Neural progenitor cell (in vitro differentiated cells): ENCODE measurements at regions not wholly inside any gene's neighbourhood (a gene's known extent, or its start where the extent isn't known, plus 50 kb on each side); places are given as distances from the start of the nearest gene placed in this dataset.

ENCODE experiments used
- DNase-seq: peaks from one replicate; pipeline ENCODE4 v3.0.0-alpha.2; 2016; ENCODE audit warnings: low spot score
- H2AFZ ChIP-seq: fragments of 200-600 bp; sonication (generic); replicated peaks from 2 replicates; pipeline ENCODE4 v1.6.1; 2016; ENCODE audit warnings: antibody characterized with exemption
- H3F3A ChIP-seq: fragments of 200-600 bp; sonication (generic); 2 replicates; pipeline ENCODE4 v1.6.1; 2016; ENCODE audit warnings: antibody characterized with exemption, low read depth
- H3K27ac ChIP-seq: fragments of 200-600 bp; sonication (generic); 2 replicates; pipeline ENCODE4 v1.5.1; 2016; ENCODE audit warnings: mild to moderate bottlenecking
- H3K27me3 ChIP-seq: fragments of 200-600 bp; sonication (generic); 2 replicates; pipeline ENCODE4 v1.6.1; 2016; ENCODE audit warnings: mild to moderate bottlenecking, moderate library complexity
- H3K36me3 ChIP-seq: fragments of 200-600 bp; sonication (generic); 2 replicates; pipeline ENCODE4 v1.5.1; 2016
- H3K4me1 ChIP-seq: fragments of 200-600 bp; sonication (generic); 2 replicates; pipeline ENCODE4 v1.6.1; 2016; ENCODE audit warnings: mixed run types
- H3K4me2 ChIP-seq: fragments of 200-600 bp; sonication (generic); 2 replicates; pipeline ENCODE4 v1.6.1; 2016
- H3K4me3 ChIP-seq: fragments of 200-600 bp; sonication (generic); 2 replicates; pipeline ENCODE4 v1.5.1; 2016
- H3K79me2 ChIP-seq: fragments of 200-600 bp; sonication (generic); 2 replicates; pipeline ENCODE4 v1.6.1; 2016; ENCODE audit warnings: low read depth
- H3K9ac ChIP-seq: fragments of 200-600 bp; sonication (generic); 2 replicates; pipeline ENCODE4 v1.6.1; 2016
- H3K9me3 ChIP-seq: fragments of 200-600 bp; sonication (generic); 2 replicates; pipeline ENCODE4 v1.5.1; 2016; ENCODE audit warnings: low read depth
- H4K20me1 ChIP-seq: fragments of 200-600 bp; sonication (generic); 2 replicates; pipeline ENCODE4 v1.6.1; 2016; ENCODE audit warnings: low read depth
- H3K27ac Mint-ChIP-seq: 3 replicates; pipeline ENCODE4 v1.8.0; 2021; ENCODE audit warnings: mixed read lengths
- H3K27me3 Mint-ChIP-seq: 2 replicates; pipeline ENCODE4 v1.8.0; 2022; ENCODE audit warnings: low read depth, mild to moderate bottlenecking, inconsistent platforms, moderate library complexity, mixed read lengths; ENCODE audit not compliant: insufficient read depth
- H3K36me3 Mint-ChIP-seq: 3 replicates; pipeline ENCODE4 v1.8.0; 2021; ENCODE audit warnings: mixed read lengths
- H3K4me1 Mint-ChIP-seq: 3 replicates; pipeline ENCODE4 v1.8.0; 2021; ENCODE audit warnings: mixed read lengths
- H3K4me3 Mint-ChIP-seq: 3 replicates; pipeline ENCODE4 v1.8.0; 2021; ENCODE audit warnings: mild to moderate bottlenecking, moderate library complexity, mixed read lengths
- H3K9me3 Mint-ChIP-seq: 3 replicates; pipeline ENCODE4 v1.8.0; 2020; ENCODE audit warnings: mixed read lengths
- EZH2 ChIP-seq: fragments of 200-600 bp; sonication (generic); IDR thresholded peaks from 2 replicates; pipeline ENCODE4 v1.6.1; 2017; ENCODE audit warnings: antibody characterized with exemption, mild to moderate bottlenecking, moderate library complexity
- EZH2phosphoT487 ChIP-seq: fragments of 200-600 bp; sonication (generic); IDR thresholded peaks from 2 replicates; pipeline ENCODE4 v1.6.1; 2017; ENCODE audit warnings: antibody characterized with exemption
- TF ChIP-seq, protein P1 (sequence below): fragments of 200-600 bp; sonication (generic); IDR thresholded peaks from 2 replicates; pipeline ENCODE4 v1.5.1; 2017; ENCODE audit warnings: antibody characterized with exemption, mild to moderate bottlenecking

- Histone ChIP-seq H3K27me3 (no peaks in the 10 kb centered on the region), H3K4me1 (peaks cover 8% of the 10 kb centered on the region), H3F3A (no peaks in the 10 kb centered on the region), H3K27ac (no peak overlapping the region), H2AFZ (no peak overlapping the region), H3K9me3 (no peaks in the 10 kb centered on the region), H3K4me2 (no peak overlapping the region), H3K36me3 (no peaks in the 10 kb centered on the region), H3K9ac (no peak overlapping the region), H4K20me1 (no peaks in the 10 kb centered on the region), H3K4me3 (no peak overlapping the region), H3K79me2 (no peaks in the 10 kb centered on the region)
- H3K4me1 Mint-ChIP-seq: peaks cover 7% of the 10 kb centered on the region
- DNase-seq: no peak
- no peak overlapping the region for H3K4me3 Mint-ChIP-seq
- no peaks in the 10 kb centered on the region for H3K36me3 Mint-ChIP-seq
- H3K9me3 Mint-ChIP-seq: no peaks in the 10 kb centered on the region
- no peak overlapping the region for H3K27ac Mint-ChIP-seq
- TF ChIP-seq EZH2phosphoT487 (no peak), EZH2 (no peak)
- TF ChIP-seq, protein P1, sequence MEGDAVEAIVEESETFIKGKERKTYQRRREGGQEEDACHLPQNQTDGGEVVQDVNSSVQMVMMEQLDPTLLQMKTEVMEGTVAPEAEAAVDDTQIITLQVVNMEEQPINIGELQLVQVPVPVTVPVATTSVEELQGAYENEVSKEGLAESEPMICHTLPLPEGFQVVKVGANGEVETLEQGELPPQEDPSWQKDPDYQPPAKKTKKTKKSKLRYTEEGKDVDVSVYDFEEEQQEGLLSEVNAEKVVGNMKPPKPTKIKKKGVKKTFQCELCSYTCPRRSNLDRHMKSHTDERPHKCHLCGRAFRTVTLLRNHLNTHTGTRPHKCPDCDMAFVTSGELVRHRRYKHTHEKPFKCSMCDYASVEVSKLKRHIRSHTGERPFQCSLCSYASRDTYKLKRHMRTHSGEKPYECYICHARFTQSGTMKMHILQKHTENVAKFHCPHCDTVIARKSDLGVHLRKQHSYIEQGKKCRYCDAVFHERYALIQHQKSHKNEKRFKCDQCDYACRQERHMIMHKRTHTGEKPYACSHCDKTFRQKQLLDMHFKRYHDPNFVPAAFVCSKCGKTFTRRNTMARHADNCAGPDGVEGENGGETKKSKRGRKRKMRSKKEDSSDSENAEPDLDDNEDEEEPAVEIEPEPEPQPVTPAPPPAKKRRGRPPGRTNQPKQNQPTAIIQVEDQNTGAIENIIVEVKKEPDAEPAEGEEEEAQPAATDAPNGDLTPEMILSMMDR: no peak
- no peaks in the 10 kb centered on the region for H3K27me3 Mint-ChIP-seq
These were observed 358.1 kb downstream of the CRPPA start for GRCh38 chr7:16063221-16063620.

DNA sequence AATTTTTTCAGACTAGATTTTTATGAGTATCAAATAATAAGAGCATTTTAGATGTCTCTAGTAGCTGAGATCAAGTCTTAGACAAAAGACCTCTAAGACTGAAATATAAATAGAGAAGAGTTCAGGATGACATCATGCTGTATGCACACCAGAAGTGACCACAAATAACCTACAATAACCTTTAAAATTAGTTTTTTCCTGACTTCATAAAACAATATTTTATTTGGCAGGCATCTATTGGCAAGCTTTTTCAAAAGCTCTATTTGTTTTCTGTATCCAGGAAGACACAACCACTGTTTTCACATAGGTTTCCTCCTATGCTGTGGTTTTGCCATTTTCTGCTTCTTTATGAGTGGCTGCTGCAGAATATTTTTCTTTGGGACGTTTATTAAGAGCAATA, 359.1 kb downstream of the CRPPA start:
- Histone ChIP-seq H3K27me3 (no peaks in the 10 kb centered on the region), H3K79me2 (no peaks in the 10 kb centered on the region), H3K4me3 (no peak overlapping the region), H3K4me1 (peaks cover 7% of the 10 kb centered on the region), H3K36me3 (no peaks in the 10 kb centered on the region), H3F3A (no peaks in the 10 kb centered on the region), H3K9ac (no peak overlapping the region), H3K27ac (no peak overlapping the region), H3K9me3 (no peaks in the 10 kb centered on the region), H2AFZ (no peak overlapping the region), H3K4me2 (no peak overlapping the region), H4K20me1 (no peaks in the 10 kb centered on the region)
- Mint-ChIP-seq H3K27ac (no peak overlapping the region), H3K4me1 (peaks cover 3% of the 10 kb centered on the region), H3K9me3 (no peaks in the 10 kb centered on the region), H3K4me3 (no peak overlapping the region), H3K36me3 (no peaks in the 10 kb centered on the region), H3K27me3 (no peaks in the 10 kb centered on the region)
- TF ChIP-seq, protein P1: no peak
- no peak for TF ChIP-seq EZH2
- no peak for TF ChIP-seq EZH2phosphoT487
- no peak for DNase-seq

DNA sequence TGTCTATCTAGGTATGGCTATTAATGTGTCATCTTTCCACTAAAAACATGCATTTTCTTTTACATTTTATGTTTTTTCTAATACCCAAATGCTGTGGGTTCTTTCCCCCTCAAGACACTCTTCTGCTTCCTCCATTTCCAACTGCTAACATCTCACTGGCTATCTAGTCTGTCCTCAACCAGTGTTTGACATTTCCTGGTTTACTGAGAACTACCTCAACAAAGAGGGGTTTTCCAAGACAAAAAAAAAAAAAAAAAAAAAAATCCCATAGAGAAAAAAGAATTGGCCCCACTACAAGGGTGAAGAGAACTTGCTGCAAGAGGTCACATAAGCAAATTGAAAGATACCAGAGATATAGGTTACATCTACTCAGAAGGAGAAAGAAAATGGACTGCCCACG, 359.7 kb downstream of the CRPPA start:
- Histone ChIP-seq H3K4me3 (no peak overlapping the region), H3K4me2 (no peak overlapping the region), H4K20me1 (no peaks in the 10 kb centered on the region), H3K36me3 (no peaks in the 10 kb centered on the region), H3K9me3 (no peaks in the 10 kb centered on the region), H3F3A (no peaks in the 10 kb centered on the region), H3K9ac (no peak overlapping the region), H3K79me2 (no peaks in the 10 kb centered on the region), H3K27me3 (no peaks in the 10 kb centered on the region), H3K27ac (no peak overlapping the region), H3K4me1 (peaks cover under 1% of the 10 kb centered on the region), H2AFZ (no peak overlapping the region)
- Mint-ChIP-seq H3K4me1 (no peaks in the 10 kb centered on the region), H3K4me3 (no peak overlapping the region), H3K27me3 (no peaks in the 10 kb centered on the region), H3K27ac (no peak overlapping the region), H3K9me3 (no peaks in the 10 kb centered on the region), H3K36me3 (no peaks in the 10 kb centered on the region)
- no peak for DNase-seq
- TF ChIP-seq, protein P1: no peak
- TF ChIP-seq EZH2phosphoT487 (no peak), EZH2 (no peak)

- TF ChIP-seq EZH2 (no peak), EZH2phosphoT487 (no peak)
- TF ChIP-seq, protein P1: no peak
- no peak overlapping the region for H3K27ac Mint-ChIP-seq
- Histone ChIP-seq H3K36me3 (no peaks in the 10 kb centered on the region), H3F3A (no peaks in the 10 kb centered on the region), H3K27ac (no peak overlapping the region), H3K9me3 (no peaks in the 10 kb centered on the region), H4K20me1 (no peaks in the 10 kb centered on the region), H3K27me3 (no peaks in the 10 kb centered on the region), H3K4me3 (no peak overlapping the region), H2AFZ (no peak overlapping the region), H3K4me1 (no peaks in the 10 kb centered on the region), H3K4me2 (no peak overlapping the region), H3K9ac (no peak overlapping the region), H3K79me2 (no peaks in the 10 kb centered on the region)
- H3K36me3 Mint-ChIP-seq: no peaks in the 10 kb centered on the region
- no peak for DNase-seq
- no peaks in the 10 kb centered on the region for H3K27me3 Mint-ChIP-seq
- no peaks in the 10 kb centered on the region for H3K4me1 Mint-ChIP-seq
- no peak overlapping the region for H3K4me3 Mint-ChIP-seq
- H3K9me3 Mint-ChIP-seq: no peaks in the 10 kb centered on the region
These were observed 360.3 kb downstream of the CRPPA start for GRCh38 chr7:16061011-16061410.
